T-cell (primary cell): ENCODE measurements at regions not wholly inside any gene's neighbourhood (a gene's known extent, or its start where the extent isn't known, plus 50 kb on each side); places are given as distances from the start of the nearest gene placed in this dataset.

Experiments
- ATAC-seq, 4 experiments: fragments of 200-7000 bp in 3 of 4; fragments of 150-1000 bp in 1 of 4; cut with Tn5 transposase; replicated peaks in 1 of 4; 1 replicate in 3 of 4; 2 replicates in 1 of 4; pipeline ENCODE4 v1.10.0; 2021; ENCODE audit warnings: moderate library complexity in 3 of 4, mild to moderate bottlenecking in 2 of 4, moderate number of reproducible peaks in 1 of 4
- CTCF ChIA-PET, 2 donors: fragments of 300-600 bp; sonication (Branson Sonifier 250); formaldehyde crosslinking; loops; one replicate each; lab custom pipeline; 2022; ENCODE audit warnings: antibody characterized with exemption in 2 of 2; lab: Charles Lee
- POLR2A ChIA-PET, 2 donors: fragments of 300-600 bp; sonication (Branson Sonifier 250); formaldehyde crosslinking; loops; one replicate each; lab custom pipeline; 2022; ENCODE audit warnings: antibody characterized with exemption in 2 of 2; lab: Charles Lee
- DNase-seq, 35 experiments: peaks; one replicate each; pipeline versions ENCODE4 v3.0.0 to v3.0.0-alpha.2; 2013 to 2023
- H3K27ac ChIP-seq: one replicate; pipeline ENCODE4 v1.5.1; 2013; ENCODE audit warnings: low read length
- H3K27me3 ChIP-seq, 2 experiments: replicated peaks in 1 of 2; 1 replicate in 1 of 2; 2 replicates in 1 of 2; pipeline versions ENCODE4 v1.6.1 to v1.7.0; 2013; ENCODE audit warnings: low read length in 1 of 2, mixed read lengths in 1 of 2; ENCODE audit not compliant: control insufficient read depth in 2 of 2, insufficient read depth in 2 of 2; ENCODE audit errors: extremely low read depth in 1 of 2
- H3K36me3 ChIP-seq, 2 donors: 1 replicate in 1 of 2; 2 replicates in 1 of 2; pipeline versions ENCODE4 v1.6.1 to v1.7.0; 2013; ENCODE audit warnings: low read length in 1 of 2; ENCODE audit not compliant: control insufficient read depth in 2 of 2, insufficient read depth in 1 of 2; ENCODE audit errors: extremely low read depth in 1 of 2
- H3K4me1 ChIP-seq, 2 experiments: 1 replicate in 1 of 2; 2 replicates in 1 of 2; pipeline versions ENCODE4 v1.6.1 to v1.7.0; 2013; ENCODE audit warnings: low read length in 2 of 2, mixed read lengths in 1 of 2; ENCODE audit not compliant: insufficient read depth in 2 of 2, control insufficient read depth in 1 of 2; ENCODE audit errors: extremely low read depth in 1 of 2
- H3K4me3 ChIP-seq, 2 donors: 1 replicate in 1 of 2; 2 replicates in 1 of 2; pipeline versions ENCODE4 v1.5.1 to v1.7.0; 2013; ENCODE audit warnings: mild to moderate bottlenecking in 2 of 2, low read length in 1 of 2, moderate library complexity in 1 of 2; ENCODE audit not compliant: control insufficient read depth in 1 of 2; ENCODE audit errors: extremely low read depth in 1 of 2
- H3K9me3 ChIP-seq: 2 replicates; pipeline ENCODE4 v1.7.0; 2013
- H3K27ac Mint-ChIP-seq, 2 donors: one replicate each; pipeline ENCODE4 v1.8.0; 2020 to 2021; ENCODE audit warnings: mild to moderate bottlenecking in 2 of 2, mixed read lengths in 2 of 2
- H3K27me3 Mint-ChIP-seq, 2 donors: one replicate each; pipeline ENCODE4 v1.8.0; 2021 to 2022; ENCODE audit warnings: mixed read lengths in 2 of 2
- H3K36me3 Mint-ChIP-seq: one replicate; pipeline ENCODE4 v1.8.0; 2021; ENCODE audit warnings: mixed read lengths
- H3K4me1 Mint-ChIP-seq, 3 donors: one replicate each; pipeline ENCODE4 v1.8.0; 2020 to 2022; ENCODE audit warnings: mixed read lengths in 3 of 3, mild to moderate bottlenecking in 1 of 3
- H3K4me3 Mint-ChIP-seq, 3 donors: one replicate each; pipeline ENCODE4 v1.8.0; 2020 to 2022; ENCODE audit warnings: mild to moderate bottlenecking in 3 of 3, mixed read lengths in 3 of 3, moderate library complexity in 3 of 3
- H3K9me3 Mint-ChIP-seq, 3 donors: one replicate each; pipeline ENCODE4 v1.8.0; 2020 to 2022; ENCODE audit warnings: mixed read lengths in 3 of 3
- WGBS: methylation state at CpG from one replicate; pipeline ENCODE4 v1.1.5; 2013; ENCODE audit warnings: missing lambda C conversion rate; ENCODE audit not compliant: insufficient coverage; 5-methylcytosine and 5-hydroxymethylcytosine counted together

- Mint-ChIP-seq H3K4me3 (no peak overlapping the region), H3K4me1 (no peaks in the 10 kb centered on the region), H3K36me3 (no peaks in the 10 kb centered on the region), H3K27me3 (no peaks in the 10 kb centered on the region), H3K9me3 (peaks cover 2 to 4% (median 3%) of the 10 kb centered on the region in 3 donors), H3K27ac (no peak overlapping the region)
- CTCF ChIA-PET: no interaction called here
- Histone ChIP-seq H3K4me1 (no peaks in the 10 kb centered on the region), H3K4me3 (no peak overlapping the region), H3K36me3 (no peaks in the 10 kb centered on the region), H3K9me3 (no peaks in the 10 kb centered on the region), H3K27ac (no peak overlapping the region), H3K27me3 (no peaks in the 10 kb centered on the region)
- POLR2A ChIA-PET: no interaction called here
- 73% methylated on average over 4 of the region's 4 CpGs for WGBS
- ATAC-seq (no peak), DNase-seq (no peak)
Observed at GRCh38 chr7:145219461-145219860, 383.6 kb upstream of the TPK1 start.

GRCh38 chr7:145216866-145217265, 381.0 kb upstream of the TPK1 start:
- POLR2A ChIA-PET: no interaction called here
- Histone ChIP-seq H3K36me3 (no peaks in the 10 kb centered on the region), H3K4me3 (no peak overlapping the region), H3K9me3 (no peaks in the 10 kb centered on the region), H3K27ac (no peak overlapping the region), H3K27me3 (no peaks in the 10 kb centered on the region), H3K4me1 (no peaks in the 10 kb centered on the region)
- H3K4me3 Mint-ChIP-seq: no peak overlapping the region
- no peaks in the 10 kb centered on the region for H3K36me3 Mint-ChIP-seq
- no peaks in the 10 kb centered on the region for H3K27me3 Mint-ChIP-seq
- ATAC-seq: no peak
- no CpG with 5 or more reads among the region's 4 CpGs for WGBS
- H3K27ac Mint-ChIP-seq: no peak overlapping the region
- CTCF ChIA-PET: no interaction called here
- no peaks in the 10 kb centered on the region for H3K4me1 Mint-ChIP-seq
- peaks cover 3 to 5% (median 4%) of the 10 kb centered on the region in 3 donors for H3K9me3 Mint-ChIP-seq
- no peak for DNase-seq

- H3K36me3 ChIP-seq: no peaks in the 10 kb centered on the region
- H3K27me3 ChIP-seq: no peaks in the 10 kb centered on the region
- no peaks in the 10 kb centered on the region for H3K4me1 ChIP-seq
- no peaks in the 10 kb centered on the region for H3K36me3 Mint-ChIP-seq
- ATAC-seq (no peak), DNase-seq (no peak)
- no peaks in the 10 kb centered on the region for H3K4me1 Mint-ChIP-seq
- H3K4me3 ChIP-seq: no peak overlapping the region
- peaks cover 3 to 7% (median 5%) of the 10 kb centered on the region in 3 donors for H3K9me3 Mint-ChIP-seq
- 60% methylated on average over 1 of the region's 6 CpGs for WGBS
- no peaks in the 10 kb centered on the region for H3K27me3 Mint-ChIP-seq
- no peak overlapping the region for H3K27ac Mint-ChIP-seq
- no peaks in the 10 kb centered on the region for H3K9me3 ChIP-seq
- ChIA-PET POLR2A (no interaction called here), CTCF (no interaction called here)
- no peak overlapping the region for H3K27ac ChIP-seq
- no peak overlapping the region for H3K4me3 Mint-ChIP-seq
Observed at GRCh38 chr7:145212050-145212449, 376.2 kb upstream of the TPK1 start.

GRCh38 chr7:145211211-145211610, 375.4 kb upstream of the TPK1 start:
- Mint-ChIP-seq H3K27ac (no peak overlapping the region), H3K36me3 (no peaks in the 10 kb centered on the region), H3K27me3 (no peaks in the 10 kb centered on the region), H3K9me3 (peaks cover 3 to 7% (median 5%) of the 10 kb centered on the region in 3 donors), H3K4me3 (no peak overlapping the region), H3K4me1 (no peaks in the 10 kb centered on the region)
- no peaks in the 10 kb centered on the region for H3K9me3 ChIP-seq
- DNase-seq (no peak), ATAC-seq (no peak)
- ChIA-PET POLR2A (no interaction called here), CTCF (no interaction called here)
- H3K4me3 ChIP-seq: no peak overlapping the region
- no peaks in the 10 kb centered on the region for H3K4me1 ChIP-seq
- no peaks in the 10 kb centered on the region for H3K36me3 ChIP-seq
- no peaks in the 10 kb centered on the region for H3K27me3 ChIP-seq
- no peak overlapping the region for H3K27ac ChIP-seq
- no CpG with 5 or more reads among the region's 2 CpGs for WGBS

GRCh38 chr7:145193951-145194350, 358.1 kb upstream of the TPK1 start:
- no peaks in the 10 kb centered on the region for H3K9me3 ChIP-seq
- POLR2A ChIA-PET: no interaction called here
- no peak overlapping the region for H3K4me3 Mint-ChIP-seq
- H3K36me3 ChIP-seq: no peaks in the 10 kb centered on the region
- H3K27me3 ChIP-seq: no peaks in the 10 kb centered on the region
- H3K4me1 ChIP-seq: no peaks in the 10 kb centered on the region
- CTCF ChIA-PET: no interaction called here
- H3K27ac Mint-ChIP-seq: no peak overlapping the region
- DNase-seq (no peak), ATAC-seq (no peak)
- H3K27me3 Mint-ChIP-seq: no peaks in the 10 kb centered on the region
- no peaks in the 10 kb centered on the region for H3K4me1 Mint-ChIP-seq
- 100% methylated on average over 1 of the region's 4 CpGs for WGBS
- H3K27ac ChIP-seq: no peak overlapping the region
- H3K9me3 Mint-ChIP-seq: no peaks in the 10 kb centered on the region
- no peak overlapping the region for H3K4me3 ChIP-seq
- no peaks in the 10 kb centered on the region for H3K36me3 Mint-ChIP-seq

GRCh38 chr7:145184956-145185355, 349.1 kb upstream of the TPK1 start:
- ATAC-seq (no peak), DNase-seq (no peak)
- H3K36me3 ChIP-seq: no peaks in the 10 kb centered on the region
- no peaks in the 10 kb centered on the region for H3K27me3 ChIP-seq
- Mint-ChIP-seq H3K9me3 (no peaks in the 10 kb centered on the region), H3K27me3 (peaks cover 0 to 4% of the 10 kb centered on the region in 2 donors), H3K36me3 (no peaks in the 10 kb centered on the region), H3K4me3 (no peak overlapping the region), H3K4me1 (no peaks in the 10 kb centered on the region), H3K27ac (no peak overlapping the region)
- no CpG with 5 or more reads among the region's 2 CpGs for WGBS
- ChIA-PET CTCF (no interaction called here), POLR2A (no interaction called here)
- H3K4me3 ChIP-seq: no peak overlapping the region
- H3K9me3 ChIP-seq: no peaks in the 10 kb centered on the region
- no peak overlapping the region for H3K27ac ChIP-seq
- H3K4me1 ChIP-seq: no peaks in the 10 kb centered on the region

- ATAC-seq: no peak
Observed at GRCh38 chr7:145183069-145183468, 347.2 kb upstream of the TPK1 start.

More at GRCh38 chr7:145183069-145183468, 347.2 kb upstream of the TPK1 start:
- 75% methylated on average over 1 of the region's 4 CpGs for WGBS
- Mint-ChIP-seq H3K4me1 (no peaks in the 10 kb centered on the region), H3K27ac (no peak overlapping the region), H3K36me3 (no peaks in the 10 kb centered on the region), H3K27me3 (peaks cover 0 to 4% of the 10 kb centered on the region in 2 donors), H3K4me3 (no peak overlapping the region), H3K9me3 (no peaks in the 10 kb centered on the region)
- DNase-seq: no peak
- no peaks in the 10 kb centered on the region for H3K4me1 ChIP-seq
- no peak overlapping the region for H3K27ac ChIP-seq
- H3K27me3 ChIP-seq: no peaks in the 10 kb centered on the region
- no peaks in the 10 kb centered on the region for H3K9me3 ChIP-seq
- ChIA-PET POLR2A (no interaction called here), CTCF (no interaction called here)
- H3K36me3 ChIP-seq: no peaks in the 10 kb centered on the region
- H3K4me3 ChIP-seq: no peak overlapping the region
